SU-DHL-6 (cell line): ENCODE measurements at regions not wholly inside any gene's neighbourhood (a gene's known extent, or its start where the extent isn't known, plus 50 kb on each side); places are given as distances from the start of the nearest gene placed in this dataset.

Experiments
- H2AFZ ChIP-seq: fragments of 200-600 bp; sonication (generic); 2 replicates; pipeline ENCODE4 v1.6.1; 2014; ENCODE audit warnings: low read depth, mild to moderate bottlenecking, moderate library complexity, mixed read lengths, antibody characterized with exemption, low read length; ENCODE audit not compliant: severe bottlenecking
- H3F3A ChIP-seq: fragments of 200-600 bp; shearing (Covaris generic); 2 replicates; pipeline ENCODE4 v1.6.0; 2016; ENCODE audit warnings: antibody characterized with exemption, mild to moderate bottlenecking; ENCODE audit not compliant: insufficient read depth
- H3K27ac ChIP-seq: fragments of 200-600 bp; sonication (generic); 2 replicates; pipeline ENCODE4 v1.5.1; 2016; ENCODE audit warnings: low read depth, mild to moderate bottlenecking, low read length, moderate library complexity, mixed read lengths
- H3K27me3 ChIP-seq: fragments of 200-600 bp; sonication (generic), shearing (Covaris generic); 2 replicates; pipeline ENCODE4 v1.6.0; 2014; ENCODE audit warnings: mild to moderate bottlenecking, low read length
- H3K36me3 ChIP-seq: fragments of 200-600 bp; sonication (generic); 2 replicates; pipeline ENCODE4 v1.6.1; 2014; ENCODE audit warnings: mild to moderate bottlenecking, low read length, mixed read lengths
- H3K4me2 ChIP-seq: fragments of 300-600, 200-600 bp; shearing (Covaris generic), sonication (generic); 2 replicates; pipeline ENCODE4 v1.6.0; 2014; ENCODE audit warnings: low read length, low read depth, mild to moderate bottlenecking; ENCODE audit not compliant: poor library complexity, severe bottlenecking
- H3K4me3 ChIP-seq: fragments of 200-600 bp; sonication (generic); 2 replicates; pipeline ENCODE4 v1.5.1; 2014; ENCODE audit warnings: antibody characterized with exemption, low read length, mild to moderate bottlenecking, mixed read lengths; ENCODE audit not compliant: insufficient read depth, poor library complexity, severe bottlenecking
- H3K79me2 ChIP-seq: fragments of 200-600 bp; sonication (generic); 2 replicates; pipeline ENCODE4 v1.6.1; 2014; ENCODE audit warnings: mild to moderate bottlenecking, low read length, moderate library complexity; ENCODE audit not compliant: insufficient read depth
- H3K9ac ChIP-seq: fragments of 200-600 bp; sonication (generic); 2 replicates; pipeline ENCODE4 v1.7.0; 2014; ENCODE audit warnings: mild to moderate bottlenecking, low read length
- H3K9me2 ChIP-seq: fragments of 200-600 bp; sonication (generic); replicated peaks from 2 replicates; pipeline ENCODE4 v1.6.1; 2014; ENCODE audit warnings: low read length; ENCODE audit not compliant: insufficient read depth
- H3K9me3 ChIP-seq: fragments of 200-600 bp; sonication (generic); 2 replicates; pipeline ENCODE4 v1.6.1; 2014; ENCODE audit warnings: low read length, mixed read lengths; ENCODE audit not compliant: insufficient read depth
- H4K20me1 ChIP-seq: fragments of 200-600 bp; sonication (generic); 2 replicates; pipeline ENCODE4 v1.6.1; 2014; ENCODE audit warnings: low read depth, mild to moderate bottlenecking, antibody characterized with exemption, low read length, moderate library complexity, mixed read lengths
- CTCF ChIP-seq: fragments of 200-600 bp; sonication (generic); IDR thresholded peaks from one replicate; pipeline ENCODE4 v1.5.1; 2017; ENCODE audit warnings: antibody characterized with exemption, mild to moderate bottlenecking, low read length, moderate library complexity; ENCODE audit not compliant: insufficient read depth, poor library complexity, severe bottlenecking
- EZH2phosphoT487 ChIP-seq: fragments of 200-600 bp; sonication (generic), shearing (Covaris generic); conservative IDR thresholded peaks from 2 replicates; pipeline ENCODE4 v1.6.1; 2018; ENCODE audit warnings: mild to moderate bottlenecking, antibody characterized with exemption, low read length, moderate library complexity, mixed read lengths

GRCh38 chr11:134584706-134585445 is 172.8 kb upstream of the B3GAT1 start:
- Histone ChIP-seq H3K9me3 (no peaks in the 10 kb centered on the region), H3K9me2 (no peaks in the 10 kb centered on the region), H3K4me2 (no peak overlapping the region), H3K4me3 (no peak overlapping the region), H3K27ac (no peak overlapping the region), H3K79me2 (no peaks in the 10 kb centered on the region), H2AFZ (no peak overlapping the region), H3K36me3 (no peaks in the 10 kb centered on the region), H3F3A (no peaks in the 10 kb centered on the region), H3K9ac (no peak overlapping the region), H3K27me3 (no peaks in the 10 kb centered on the region), H4K20me1 (no peaks in the 10 kb centered on the region)
- TF ChIP-seq CTCF (no peak), EZH2phosphoT487 (no peak)

GRCh38 chr11:134584001-134584561 is 172.0 kb upstream of the B3GAT1 start:
- no peaks in the 10 kb centered on the region for H3K27me3 ChIP-seq
- H3K4me3 ChIP-seq = no peak overlapping the region
- no peaks in the 10 kb centered on the region for H3F3A ChIP-seq
- no peak overlapping the region for H2AFZ ChIP-seq
- no peak overlapping the region for H3K4me2 ChIP-seq
- no peaks in the 10 kb centered on the region for H3K36me3 ChIP-seq
- H3K9me3 ChIP-seq = no peaks in the 10 kb centered on the region
- no peak overlapping the region for H3K27ac ChIP-seq
- no peaks in the 10 kb centered on the region for H3K9me2 ChIP-seq
- H4K20me1 ChIP-seq = no peaks in the 10 kb centered on the region
- TF ChIP-seq CTCF = no peak
- H3K79me2 ChIP-seq = no peaks in the 10 kb centered on the region
- no peak overlapping the region for H3K9ac ChIP-seq

- no peak overlapping the region for H3K4me2 ChIP-seq
- no peaks in the 10 kb centered on the region for H3K27me3 ChIP-seq
- no peak overlapping the region for H3K4me3 ChIP-seq
These were observed 171.5 kb upstream of the B3GAT1 start for GRCh38 chr11:134583397-134583990.

More at GRCh38 chr11:134583397-134583990, 171.5 kb upstream of the B3GAT1 start:
- H2AFZ ChIP-seq = no peak overlapping the region
- H3K79me2 ChIP-seq = no peaks in the 10 kb centered on the region
- H4K20me1 ChIP-seq = no peaks in the 10 kb centered on the region
- no peaks in the 10 kb centered on the region for H3F3A ChIP-seq
- H3K9ac ChIP-seq = no peak overlapping the region
- H3K9me3 ChIP-seq = no peaks in the 10 kb centered on the region
- H3K27ac ChIP-seq = no peak overlapping the region
- TF ChIP-seq EZH2phosphoT487 = no peak
- no peak for TF ChIP-seq CTCF
- no peaks in the 10 kb centered on the region for H3K9me2 ChIP-seq
- H3K36me3 ChIP-seq = no peaks in the 10 kb centered on the region
